Aorta (tissue), 5 donors: ENCODE measurements at regions not wholly inside any gene's neighbourhood (a gene's known extent, or its start where the extent isn't known, plus 50 kb on each side); places are given as distances from the start of the nearest gene placed in this dataset.

ENCODE experiments used
- ATAC-seq: fragments of 200-7000 bp; cut with Tn5 transposase; one replicate; pipeline ENCODE4 v1.9.1; 2022; ENCODE audit warnings: moderate library complexity; ENCODE audit not compliant: low FRiP score
- DNase-seq, 2 donors: peaks; one replicate each; pipeline ENCODE4 v3.0.0-alpha.2; 2020
- H3K27ac ChIP-seq, 2 donors: one replicate each; pipeline ENCODE4 v1.5.1; 2013; ENCODE audit warnings: low read length in 2 of 2, mild to moderate bottlenecking in 2 of 2, moderate library complexity in 2 of 2, control low read depth in 1 of 2, inconsistent platforms in 1 of 2, low read depth in 1 of 2
- H3K27me3 ChIP-seq, 2 donors: one replicate each; pipeline ENCODE4 v1.6.1; 2013; ENCODE audit warnings: control low read depth in 1 of 2, low read length in 1 of 2, mild to moderate bottlenecking in 1 of 2, moderate library complexity in 1 of 2; ENCODE audit not compliant: insufficient read depth in 2 of 2, control insufficient read depth in 1 of 2
- H3K36me3 ChIP-seq, 2 donors: one replicate each; pipeline ENCODE4 v1.6.1; 2013; ENCODE audit warnings: control low read depth in 1 of 2, low read length in 1 of 2, mild to moderate bottlenecking in 1 of 2; ENCODE audit not compliant: insufficient read depth in 2 of 2, control insufficient read depth in 1 of 2
- H3K4me1 ChIP-seq, 2 donors: one replicate each; pipeline ENCODE4 v1.6.1; 2013; ENCODE audit warnings: low read length in 2 of 2, control low read depth in 1 of 2, mild to moderate bottlenecking in 1 of 2, moderate library complexity in 1 of 2; ENCODE audit not compliant: insufficient read depth in 2 of 2, control insufficient read depth in 1 of 2
- H3K4me3 ChIP-seq, 2 donors: one replicate each; pipeline ENCODE4 v1.5.1; 2013; ENCODE audit warnings: low read length in 2 of 2, control low read depth in 1 of 2, mild to moderate bottlenecking in 1 of 2
- H3K9me3 ChIP-seq: one replicate; pipeline ENCODE4 v1.6.1; 2013; ENCODE audit warnings: mild to moderate bottlenecking, low read length; ENCODE audit not compliant: control insufficient read depth
- WGBS, 2 donors: extraction: QIAGEN DNeasy Blood & Tissue Kit; methylation state at CpG; one replicate each; pipeline ENCODE4 v1.1.7; 2013; 5-methylcytosine and 5-hydroxymethylcytosine counted together
- intact Hi-C, 2 donors: fragments of 100-400 bp; cut with DNase I; formaldehyde crosslinking; loops; one replicate each; pipeline versions ENCODE4 v1.14.2 to v1.15.0; 2022
- donor health status: healthy with polysubstance abuse.
- donor health status: Bipolar disorder and iron deficiency.
- donor health status: DM: no; HTN: no; CAD: no.
- donor health status: DM: no; HTN: no; CAD: no.
- donor health status: DM: yes; HTN: yes; CAD: no.

DNA sequence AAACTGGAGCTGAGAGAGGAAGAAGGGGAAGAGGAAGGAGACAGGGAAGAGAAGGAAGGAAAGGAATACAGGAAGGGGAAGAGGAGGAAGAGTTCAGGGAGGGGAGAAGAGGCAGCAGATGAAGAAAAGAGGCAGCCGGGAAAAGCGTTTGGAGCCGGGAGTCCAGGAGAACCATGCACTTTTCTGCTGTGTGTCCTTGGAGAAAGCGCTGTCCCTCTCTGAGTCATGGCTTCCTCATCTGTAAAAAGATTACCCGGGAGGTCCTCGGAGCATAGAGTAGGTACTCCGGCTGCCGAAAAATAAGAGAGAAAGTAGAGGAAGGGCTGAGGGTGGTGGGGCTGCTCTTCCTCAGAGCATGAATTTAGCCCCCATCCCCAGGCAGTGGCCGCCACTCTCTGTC is 226.9 kb downstream of the MN1 start:
- DNase-seq (no peak), ATAC-seq (no peak)
- H3K9me3 ChIP-seq: peaks cover 2% of the 10 kb centered on the region
- intact Hi-C loops: no loop called here
- 87 to 89% methylated on average over 9 of the region's 9 CpGs for WGBS, 2 donors
- no peaks in the 10 kb centered on the region for H3K36me3 ChIP-seq
- H3K4me1 ChIP-seq: no peaks in the 10 kb centered on the region
- H3K27me3 ChIP-seq: no peaks in the 10 kb centered on the region
- no peak overlapping the region for H3K4me3 ChIP-seq
- no peak overlapping the region for H3K27ac ChIP-seq

- intact Hi-C loops: no loop called here
These were observed 226.2 kb downstream of the MN1 start for GRCh38 chr22:27575348-27575747.

GRCh38 chr22:27576413-27576812 is 225.1 kb downstream of the MN1 start:
- intact Hi-C loops: no loop called here
- Histone ChIP-seq H3K27me3 (no peaks in the 10 kb centered on the region), H3K9me3 (peaks cover 2% of the 10 kb centered on the region), H3K36me3 (no peaks in the 10 kb centered on the region), H3K4me3 (no peak overlapping the region), H3K27ac (no peak overlapping the region), H3K4me1 (no peaks in the 10 kb centered on the region)
- ATAC-seq (no peak), DNase-seq (no peak)
- WGBS, 2 donors: 88% methylated on average over 9 of the region's 9 CpGs

More at GRCh38 chr22:27575348-27575747, 226.2 kb downstream of the MN1 start:
- peaks cover 2% of the 10 kb centered on the region for H3K9me3 ChIP-seq
- no peak for ATAC-seq
- no peak overlapping the region for H3K27ac ChIP-seq
- H3K4me1 ChIP-seq: no peaks in the 10 kb centered on the region
- no peaks in the 10 kb centered on the region for H3K36me3 ChIP-seq
- no peak overlapping the region for H3K4me3 ChIP-seq
- H3K27me3 ChIP-seq: no peaks in the 10 kb centered on the region
- DNase-seq: no peak
- 85 to 87% methylated on average over 8 of the region's 8 CpGs for WGBS, 2 donors

GRCh38 chr22:27576815-27577573 is 224.6 kb downstream of the MN1 start:
- Histone ChIP-seq H3K4me3 (no peak overlapping the region), H3K36me3 (no peaks in the 10 kb centered on the region), H3K4me1 (no peaks in the 10 kb centered on the region), H3K27ac (no peak overlapping the region), H3K9me3 (peaks cover 1% of the 10 kb centered on the region), H3K27me3 (no peaks in the 10 kb centered on the region)
- ATAC-seq: no peak
- whole genome bisulfite sequencing, 2 donors: 50 to 57% methylated on average over 20 of the region's 20 CpGs
- DNase-seq: no peak
- intact Hi-C loops: no loop called here

DNA sequence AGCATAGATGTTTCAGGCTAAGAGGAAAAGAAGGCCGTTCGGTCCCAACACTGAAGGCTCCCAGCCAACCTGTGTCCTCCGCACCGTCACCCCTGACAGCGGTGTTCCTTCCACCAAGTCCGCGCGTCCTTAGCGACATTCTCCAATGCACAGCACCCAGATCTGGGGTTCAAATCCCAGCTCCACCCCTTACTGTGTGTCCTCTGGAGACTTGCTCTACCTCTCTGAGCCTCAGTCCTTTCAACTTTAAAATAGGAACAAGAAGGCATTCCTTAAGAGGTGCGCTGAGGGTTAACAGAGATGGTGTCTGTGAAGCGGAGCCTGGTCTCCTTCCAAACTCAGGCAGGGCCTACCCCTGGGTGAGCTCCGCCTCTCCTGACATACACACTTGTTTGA is 224.0 kb downstream of the MN1 start:
- H3K36me3 ChIP-seq: no peaks in the 10 kb centered on the region
- no peak overlapping the region for H3K4me3 ChIP-seq
- intact Hi-C loops: no loop called here
- ATAC-seq (no peak), DNase-seq (no peak)
- H3K4me1 ChIP-seq: no peaks in the 10 kb centered on the region
- whole genome bisulfite sequencing, 2 donors: 91 to 93% methylated on average over 12 of the region's 12 CpGs
- H3K9me3 ChIP-seq: no peaks in the 10 kb centered on the region
- H3K27me3 ChIP-seq: no peaks in the 10 kb centered on the region
- no peak overlapping the region for H3K27ac ChIP-seq

GRCh38 chr22:27578937-27579617 is 222.5 kb downstream of the MN1 start:
- intact Hi-C loops: no loop called here
- H3K4me3 ChIP-seq: no peak overlapping the region
- no peaks in the 10 kb centered on the region for H3K36me3 ChIP-seq
- no peaks in the 10 kb centered on the region for H3K4me1 ChIP-seq
- no peak overlapping the region for H3K27ac ChIP-seq
- H3K27me3 ChIP-seq: no peaks in the 10 kb centered on the region
- no peak for ATAC-seq
- no peaks in the 10 kb centered on the region for H3K9me3 ChIP-seq
- 92 to 93% methylated on average over 6 of the region's 6 CpGs for WGBS, 2 donors
- no peak for DNase-seq

DNA sequence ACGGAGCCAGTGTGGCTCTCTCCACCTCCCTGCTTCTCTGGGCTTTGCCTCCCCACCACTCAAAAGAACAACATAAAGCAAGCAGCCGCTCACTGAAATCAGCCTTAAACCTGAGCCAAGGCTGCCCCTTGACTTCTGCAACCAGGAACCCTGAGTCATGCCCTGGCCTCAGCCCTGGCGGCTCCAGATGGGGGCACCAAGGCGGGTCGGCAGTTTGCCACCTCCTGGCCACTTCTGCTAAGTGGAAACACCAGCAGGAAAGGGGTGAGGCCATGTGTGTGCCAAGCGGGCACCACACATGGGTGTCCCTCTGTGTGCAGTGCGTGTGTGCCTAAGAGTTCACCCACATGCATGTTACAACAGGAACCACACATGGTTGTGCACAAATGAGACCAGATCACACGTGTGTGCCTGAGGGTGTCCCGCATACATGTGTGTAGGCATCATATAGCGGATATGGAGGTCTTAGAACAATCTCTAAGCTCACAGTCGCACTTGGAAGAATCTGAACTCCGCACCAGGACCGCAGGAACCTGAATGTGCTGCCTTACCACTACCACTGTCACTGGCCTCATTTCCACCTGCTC is 221.2 kb downstream of the MN1 start:
- H3K4me1 ChIP-seq: no peaks in the 10 kb centered on the region
- WGBS, 2 donors: 75 to 79% methylated on average over 13 of the region's 13 CpGs
- H3K27me3 ChIP-seq: no peaks in the 10 kb centered on the region
- intact Hi-C loops: no loop called here
- ATAC-seq (no peak), DNase-seq (no peak)
- H3K36me3 ChIP-seq: no peaks in the 10 kb centered on the region
- no peaks in the 10 kb centered on the region for H3K9me3 ChIP-seq
- no peak overlapping the region for H3K27ac ChIP-seq
- no peak overlapping the region for H3K4me3 ChIP-seq

DNA sequence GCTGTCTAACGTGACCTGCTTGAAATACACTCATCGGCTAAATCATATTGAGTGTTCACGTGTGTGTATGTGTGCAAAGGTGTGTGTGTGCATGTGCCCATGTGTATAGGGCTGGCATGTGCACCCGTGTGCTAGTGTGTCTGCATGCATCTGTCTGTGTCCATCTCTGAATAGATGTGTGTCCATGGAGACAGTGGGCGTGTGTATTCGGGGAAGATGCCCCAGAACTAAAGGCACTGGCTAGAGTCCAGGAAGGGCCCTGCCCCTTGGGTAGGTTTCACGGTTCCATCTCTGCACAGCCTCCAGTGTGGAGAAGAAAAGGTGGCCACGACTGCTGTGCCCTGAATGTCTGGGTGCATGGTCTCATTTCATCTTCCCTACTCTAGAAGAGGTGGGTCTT is 220.3 kb downstream of the MN1 start:
- WGBS, 2 donors: 88 to 89% methylated on average over 8 of the region's 8 CpGs
- Histone ChIP-seq H3K36me3 (no peaks in the 10 kb centered on the region), H3K27ac (no peak overlapping the region), H3K9me3 (no peaks in the 10 kb centered on the region), H3K4me3 (no peak overlapping the region), H3K4me1 (no peaks in the 10 kb centered on the region), H3K27me3 (no peaks in the 10 kb centered on the region)
- intact Hi-C loops: no loop called here
- no peak for DNase-seq
- no peak for ATAC-seq

DNA sequence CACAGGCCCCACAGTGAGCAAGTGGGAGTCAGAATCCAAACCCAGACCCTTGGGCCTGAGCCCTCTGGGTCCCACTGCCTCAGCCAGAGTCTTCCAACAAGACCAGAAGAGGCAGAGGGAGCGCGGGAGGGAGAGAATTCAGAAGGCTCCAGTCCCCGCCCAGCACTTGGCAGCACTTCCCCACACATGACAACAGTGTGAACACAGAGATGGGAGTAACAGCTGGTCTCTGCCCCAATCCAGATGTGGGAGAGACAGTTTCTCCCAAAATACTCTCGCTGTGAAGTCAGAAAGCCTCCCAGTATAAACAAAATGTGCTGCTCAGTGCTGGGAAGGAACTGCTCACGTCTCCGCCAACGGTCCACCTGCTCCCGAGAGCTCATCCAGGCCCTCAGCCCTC is 219.9 kb downstream of the MN1 start:
- no peaks in the 10 kb centered on the region for H3K36me3 ChIP-seq
- no peaks in the 10 kb centered on the region for H3K27me3 ChIP-seq
- ATAC-seq (peak; percentile 49), DNase-seq (peak; percentile 81 to 87)
- H3K27ac ChIP-seq: no peak overlapping the region
- 61 to 69% methylated on average over 8 of the region's 8 CpGs for WGBS, 2 donors
- no peaks in the 10 kb centered on the region for H3K4me1 ChIP-seq
- intact Hi-C loops: no loop called here
- no peak overlapping the region for H3K4me3 ChIP-seq
- no peaks in the 10 kb centered on the region for H3K9me3 ChIP-seq
